Gastroesophageal sphincter (tissue), 4 donors: ENCODE measurements at regions not wholly inside any gene's neighbourhood (a gene's known extent, or its start where the extent isn't known, plus 50 kb on each side); places are given as distances from the start of the nearest gene placed in this dataset.

Experiments
- ATAC-seq: fragments of 150-250 bp; one replicate; pipeline ENCODE4 v1.9.1; 2016; ENCODE audit warnings: mild to moderate bottlenecking, moderate library complexity
- H3K27ac ChIP-seq, 4 donors: fragments of 200-600 bp; sonication (generic) in 3 of 4; 1 replicate in 3 of 4; 2 replicates in 1 of 4; pipeline ENCODE4 v1.5.1; 2016 to 2019
- H3K27me3 ChIP-seq: fragments of 200-600 bp; sonication (generic); one replicate; pipeline ENCODE4 v1.5.1; 2019
- H3K36me3 ChIP-seq, 2 donors: fragments of 200-600 bp; sonication (generic); one replicate each; pipeline ENCODE4 v1.5.1; 2019; ENCODE audit warnings: control low read depth in 1 of 2
- H3K4me1 ChIP-seq, 3 donors: fragments of 200-600 bp; sonication (generic); 1 replicate in 2 of 3; 2 replicates in 1 of 3; pipeline ENCODE4 v1.5.1; 2016 to 2019; ENCODE audit warnings: control low read depth in 2 of 3
- H3K4me3 ChIP-seq, 2 donors: fragments of 200-600 bp; sonication (generic); one replicate each; pipeline ENCODE4 v1.5.1; 2019; ENCODE audit warnings: mild to moderate bottlenecking in 1 of 2, moderate library complexity in 1 of 2
- H3K9me3 ChIP-seq, 3 donors: fragments of 200-600 bp; sonication (generic); one replicate each; pipeline ENCODE4 v1.5.1; 2017 to 2019; ENCODE audit warnings: control low read depth in 2 of 3
- CTCF ChIP-seq, 4 experiments: fragments of 200-600 bp in 2 of 4; fragments of 450-650 bp in 2 of 4; sonication (generic) in 1 of 4; IDR thresholded peaks; one replicate each; pipeline ENCODE4 v1.5.1; 2017 to 2019; ENCODE audit warnings: antibody characterized with exemption in 4 of 4, mild to moderate bottlenecking in 2 of 4, moderate library complexity in 2 of 4
- EP300 ChIP-seq: sonication (generic); formaldehyde crosslinking; IDR thresholded peaks from one replicate; pipeline ENCODE4 v1.6.1; 2017; ENCODE audit warnings: antibody characterized with exemption, mild to moderate bottlenecking
- POLR2A ChIP-seq, 2 donors: fragments of 450-650 bp; IDR thresholded peaks; one replicate each; pipeline ENCODE4 v1.6.1; 2017; ENCODE audit warnings: antibody characterized with exemption in 2 of 2, mild to moderate bottlenecking in 2 of 2, moderate library complexity in 1 of 2
- POLR2AphosphoS5 ChIP-seq: sonication (generic); formaldehyde crosslinking; IDR thresholded peaks from one replicate; pipeline ENCODE4 v1.6.1; 2017; ENCODE audit warnings: antibody characterized with exemption
- WGBS, 2 donors: methylation state at CpG; one replicate each; pipeline ENCODE4 v1.1.5; 2018; ENCODE audit warnings: low coverage in 1 of 2; 5-methylcytosine and 5-hydroxymethylcytosine counted together

GRCh38 chr10:70952921-70953320 lies 64.6 kb upstream of the PCBD1 start:
- H3K27ac ChIP-seq = no peak overlapping the region
- no peaks in the 10 kb centered on the region for H3K4me1 ChIP-seq
- no peak overlapping the region for H3K4me3 ChIP-seq
- no peak for ATAC-seq
- no peaks in the 10 kb centered on the region for H3K9me3 ChIP-seq
- 85% methylated on average over 3 of the region's 5 CpGs; no CpG with 5 or more reads in 1 of the 2 donors for WGBS, 2 donors
- no peak for TF ChIP-seq CTCF (IDR thresholded peaks at IDR 0.05)
- no peak for TF ChIP-seq POLR2AphosphoS5
- no peak for TF ChIP-seq POLR2A (IDR thresholded peaks at IDR 0.05)
- TF ChIP-seq EP300 = no peak
- H3K36me3 ChIP-seq = no peaks in the 10 kb centered on the region
- no peaks in the 10 kb centered on the region for H3K27me3 ChIP-seq

- Histone ChIP-seq H3K4me3 (no peak overlapping the region), H3K36me3 (no peaks in the 10 kb centered on the region), H3K27me3 (no peaks in the 10 kb centered on the region), H3K9me3 (no peaks in the 10 kb centered on the region), H3K27ac (no peak overlapping the region), H3K4me1 (no peaks in the 10 kb centered on the region)
- TF ChIP-seq POLR2A (IDR thresholded peaks at IDR 0.05) (no peak), CTCF (IDR thresholded peaks at IDR 0.05) (no peak), EP300 (no peak)
- ATAC-seq = no peak
- 72 to 75% methylated on average over 7 to 10 of the region's 13 CpGs for WGBS, 2 donors
Observed at GRCh38 chr10:70954381-70955176, 66.2 kb upstream of the PCBD1 start.

- ATAC-seq = no peak
- Histone ChIP-seq H3K4me3 (no peak overlapping the region), H3K9me3 (no peaks in the 10 kb centered on the region), H3K27me3 (no peaks in the 10 kb centered on the region), H3K4me1 (no peaks in the 10 kb centered on the region), H3K36me3 (no peaks in the 10 kb centered on the region), H3K27ac (no peak overlapping the region)
- 43 to 63% methylated on average over 2 to 7 of the region's 7 CpGs for WGBS, 2 donors
- TF ChIP-seq POLR2AphosphoS5 (no peak), POLR2A (IDR thresholded peaks at IDR 0.05) (no peak), EP300 (no peak), CTCF (IDR thresholded peaks at IDR 0.05) (no peak)
Observed at GRCh38 chr10:70956029-70956759, 67.8 kb upstream of the PCBD1 start.

GRCh38 chr10:70958396-70958795 lies 70.0 kb upstream of the PCBD1 start:
- Histone ChIP-seq H3K4me1 (no peaks in the 10 kb centered on the region), H3K9me3 (no peaks in the 10 kb centered on the region), H3K27ac (no peak overlapping the region), H3K4me3 (no peak overlapping the region), H3K27me3 (peaks cover 8% of the 10 kb centered on the region), H3K36me3 (no peaks in the 10 kb centered on the region)
- WGBS, 2 donors = 33 to 92% methylated on average over 1 to 3 of the region's 3 CpGs
- TF ChIP-seq CTCF (IDR thresholded peaks at IDR 0.05) (no peak), EP300 (no peak), POLR2AphosphoS5 (no peak)
- no peak for ATAC-seq

- Histone ChIP-seq H3K27ac (no peak overlapping the region), H3K27me3 (peaks cover 8% of the 10 kb centered on the region), H3K4me1 (no peaks in the 10 kb centered on the region), H3K36me3 (no peaks in the 10 kb centered on the region), H3K4me3 (no peak overlapping the region), H3K9me3 (no peaks in the 10 kb centered on the region)
- ATAC-seq = no peak
- WGBS, 2 donors = 91 to 100% methylated on average over 2 of the region's 2 CpGs
- no peak for TF ChIP-seq EP300
- TF ChIP-seq POLR2A (IDR thresholded peaks at IDR 0.05) = no peak
- no peak for TF ChIP-seq POLR2AphosphoS5
- TF ChIP-seq CTCF (IDR thresholded peaks at IDR 0.05) = no peak
Observed at GRCh38 chr10:70960316-70960715, 72.0 kb upstream of the PCBD1 start.
